ENCODE measurements at regions not wholly inside any gene's neighbourhood (a gene's known extent, or its start where the extent isn't known, plus 50 kb on each side); places are given as distances from the start of the nearest gene placed in this dataset.

DNA sequence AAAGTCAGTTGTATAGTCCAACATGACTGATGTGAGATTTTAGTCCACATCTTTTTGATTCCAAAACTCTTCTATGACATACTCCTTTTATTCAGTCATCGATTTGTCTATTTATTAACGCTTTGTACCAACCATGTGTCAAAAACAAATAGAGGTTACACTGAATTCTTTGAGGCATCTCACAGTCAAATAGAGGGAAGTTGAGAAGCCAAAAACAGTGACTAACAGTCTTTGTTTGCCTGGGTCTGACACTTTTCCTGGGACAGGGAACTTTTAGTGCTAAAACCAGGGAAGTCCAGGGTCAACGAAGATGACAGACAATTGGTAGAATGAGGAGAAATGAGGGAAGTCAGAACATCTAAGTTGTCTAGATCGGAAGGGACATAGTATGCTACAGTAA lies 169.9 kb upstream of the HS3ST1 start:
- H3K9me3 Mint-ChIP-seq: no peaks in the 10 kb centered on the region
- H3K27ac Mint-ChIP-seq: no peak overlapping the region
- DNase-seq: no peak
- TF ChIP-seq, protein P1, sequence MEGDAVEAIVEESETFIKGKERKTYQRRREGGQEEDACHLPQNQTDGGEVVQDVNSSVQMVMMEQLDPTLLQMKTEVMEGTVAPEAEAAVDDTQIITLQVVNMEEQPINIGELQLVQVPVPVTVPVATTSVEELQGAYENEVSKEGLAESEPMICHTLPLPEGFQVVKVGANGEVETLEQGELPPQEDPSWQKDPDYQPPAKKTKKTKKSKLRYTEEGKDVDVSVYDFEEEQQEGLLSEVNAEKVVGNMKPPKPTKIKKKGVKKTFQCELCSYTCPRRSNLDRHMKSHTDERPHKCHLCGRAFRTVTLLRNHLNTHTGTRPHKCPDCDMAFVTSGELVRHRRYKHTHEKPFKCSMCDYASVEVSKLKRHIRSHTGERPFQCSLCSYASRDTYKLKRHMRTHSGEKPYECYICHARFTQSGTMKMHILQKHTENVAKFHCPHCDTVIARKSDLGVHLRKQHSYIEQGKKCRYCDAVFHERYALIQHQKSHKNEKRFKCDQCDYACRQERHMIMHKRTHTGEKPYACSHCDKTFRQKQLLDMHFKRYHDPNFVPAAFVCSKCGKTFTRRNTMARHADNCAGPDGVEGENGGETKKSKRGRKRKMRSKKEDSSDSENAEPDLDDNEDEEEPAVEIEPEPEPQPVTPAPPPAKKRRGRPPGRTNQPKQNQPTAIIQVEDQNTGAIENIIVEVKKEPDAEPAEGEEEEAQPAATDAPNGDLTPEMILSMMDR (conservative IDR thresholded peaks at IDR 0.05): no peak
- 88 to 92% methylated on average over 4 of the region's 4 CpGs for WGBS, 2 experiments (ENCODE audit: insufficient coverage in 1 of 2, insufficient read length in 1 of 2)
- H3K4me1 Mint-ChIP-seq: peaks cover 16% of the 10 kb centered on the region
- Histone ChIP-seq H3K27me3 (ENCODE audit: control insufficient read depth, insufficient read depth, low read length, poor library complexity, severe bottlenecking) (no peaks in the 10 kb centered on the region), H3K4me1 (ENCODE audit: control insufficient read depth, insufficient read depth, low read length) (peaks cover 7% of the 10 kb centered on the region), H3K27ac (ENCODE audit: low read depth, low read length) (no peak overlapping the region), H3K4me3 (ENCODE audit: low read length) (no peak overlapping the region), H3K9me3 (ENCODE audit: control insufficient read depth, low read length) (no peaks in the 10 kb centered on the region), H3K36me3 (ENCODE audit: control insufficient read depth, insufficient read depth, low read length) (no peaks in the 10 kb centered on the region), H3K9ac (ENCODE audit: extremely low read depth, low read length, poor library complexity, severe bottlenecking) (no peak overlapping the region)
- no peaks in the 10 kb centered on the region for H3K36me3 Mint-ChIP-seq (ENCODE audit: low read depth)
- H3K4me3 Mint-ChIP-seq: no peak overlapping the region
- no peaks in the 10 kb centered on the region for H3K27me3 Mint-ChIP-seq (ENCODE audit: insufficient read depth)

DNA sequence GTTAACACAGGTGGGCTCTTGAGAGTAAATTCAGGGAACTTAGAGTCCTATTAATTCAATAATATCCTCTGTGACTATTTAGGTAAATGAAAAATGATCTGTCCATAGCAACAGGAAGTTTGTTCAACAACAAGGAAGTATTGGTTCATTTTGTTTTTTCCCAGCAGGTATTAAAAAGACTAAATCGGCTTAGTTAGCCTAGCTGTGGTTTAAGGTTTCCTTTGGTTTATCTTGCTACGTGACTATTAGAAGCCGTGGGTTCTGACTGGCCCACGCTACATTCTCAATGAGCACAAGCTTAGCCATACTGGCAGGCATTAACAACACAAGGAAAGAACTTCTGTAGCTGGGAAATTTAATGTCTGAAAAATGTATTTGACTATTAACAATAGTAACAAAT lies 168.8 kb upstream of the HS3ST1 start:
- Mint-ChIP-seq H3K4me3 (no peak overlapping the region), H3K27me3 (ENCODE audit: insufficient read depth) (no peaks in the 10 kb centered on the region), H3K9me3 (no peaks in the 10 kb centered on the region), H3K27ac (no peak overlapping the region), H3K36me3 (ENCODE audit: low read depth) (no peaks in the 10 kb centered on the region), H3K4me1 (peaks cover 21% of the 10 kb centered on the region)
- Histone ChIP-seq H3K36me3 (ENCODE audit: control insufficient read depth, insufficient read depth, low read length) (no peaks in the 10 kb centered on the region), H3K27me3 (ENCODE audit: control insufficient read depth, insufficient read depth, low read length, poor library complexity, severe bottlenecking) (no peaks in the 10 kb centered on the region), H3K27ac (ENCODE audit: low read depth, low read length) (no peak overlapping the region), H3K9me3 (ENCODE audit: control insufficient read depth, low read length) (no peaks in the 10 kb centered on the region), H3K9ac (ENCODE audit: extremely low read depth, low read length, poor library complexity, severe bottlenecking) (no peak overlapping the region), H3K4me1 (ENCODE audit: control insufficient read depth, insufficient read depth, low read length) (peaks cover 7% of the 10 kb centered on the region), H3K4me3 (ENCODE audit: low read length) (no peak overlapping the region)
- TF ChIP-seq, protein P1 (conservative IDR thresholded peaks at IDR 0.05): no peak
- no peak for DNase-seq
- WGBS, 2 experiments (ENCODE audit: insufficient coverage in 1 of 2, insufficient read length in 1 of 2): 94 to 100% methylated on average over 1 to 4 of the region's 4 CpGs

DNA sequence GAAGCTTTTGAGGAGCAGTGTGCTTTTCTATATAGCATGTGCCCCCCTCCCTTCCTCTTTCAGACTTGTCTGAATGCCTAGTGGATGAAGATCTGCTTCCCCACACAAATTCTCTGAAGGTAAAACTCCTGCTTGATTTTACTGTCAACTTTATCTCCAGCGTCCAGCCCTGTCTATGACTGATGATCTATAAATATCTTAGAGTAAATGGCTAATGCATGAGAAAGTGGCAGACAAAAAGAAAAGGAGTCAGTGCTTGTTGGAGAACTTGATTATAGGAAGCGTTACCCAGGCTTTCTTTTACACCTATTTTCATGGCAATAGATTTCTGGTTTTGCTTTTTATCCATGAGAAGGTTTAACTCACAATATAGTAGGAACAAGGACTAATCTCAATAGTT lies 168.3 kb upstream of the HS3ST1 start:
- H3K27me3 Mint-ChIP-seq (ENCODE audit: insufficient read depth): no peaks in the 10 kb centered on the region
- H3K9me3 Mint-ChIP-seq: no peaks in the 10 kb centered on the region
- WGBS, 2 experiments (ENCODE audit: insufficient coverage in 1 of 2, insufficient read length in 1 of 2): 91 to 100% methylated on average over 1 to 2 of the region's 2 CpGs

More for the DNA sequence above, 168.3 kb upstream of the HS3ST1 start:
- Histone ChIP-seq H3K4me3 (ENCODE audit: low read length) (no peak overlapping the region), H3K27me3 (ENCODE audit: control insufficient read depth, insufficient read depth, low read length, poor library complexity, severe bottlenecking) (no peaks in the 10 kb centered on the region), H3K27ac (ENCODE audit: low read depth, low read length) (no peak overlapping the region), H3K36me3 (ENCODE audit: control insufficient read depth, insufficient read depth, low read length) (no peaks in the 10 kb centered on the region), H3K9me3 (ENCODE audit: control insufficient read depth, low read length) (no peaks in the 10 kb centered on the region), H3K4me1 (ENCODE audit: control insufficient read depth, insufficient read depth, low read length) (peaks cover 7% of the 10 kb centered on the region), H3K9ac (ENCODE audit: extremely low read depth, low read length, poor library complexity, severe bottlenecking) (no peak overlapping the region)
- no peaks in the 10 kb centered on the region for H3K36me3 Mint-ChIP-seq (ENCODE audit: low read depth)
- TF ChIP-seq, protein P1 (conservative IDR thresholded peaks at IDR 0.05): no peak
- H3K4me1 Mint-ChIP-seq: peaks cover 21% of the 10 kb centered on the region
- no peak overlapping the region for H3K4me3 Mint-ChIP-seq
- no peak for DNase-seq
- no peak overlapping the region for H3K27ac Mint-ChIP-seq
